KBM-7 (cell line): ENCODE measurements at regions not wholly inside any gene's neighbourhood (a gene's known extent, or its start where the extent isn't known, plus 50 kb on each side); places are given as distances from the start of the nearest gene placed in this dataset.

ENCODE experiments used
- DNase-seq: peaks from one replicate; pipeline ENCODE4 v3.0.0-alpha.2; 2015
- in situ Hi-C: fragments of 300-500 bp; cut with MboI; formaldehyde crosslinking; loops from 2 replicates; pipeline ENCODE4 v1.14.3; 2020; ENCODE audit warnings: low sequenced_read_pairs, low pct_unique_long_range_greater_than_20kb, mixed read lengths

GRCh38 chr9:107546859-107547258 lies 57.3 kb upstream of the KLF4 start:
- in situ Hi-C loops, result no loop called here
- DNase-seq, result no peak

GRCh38 chr9:107545036-107545435 lies 55.5 kb upstream of the KLF4 start:
- in situ Hi-C loops, result no loop called here
- DNase-seq, result no peak

- DNase-seq, result no peak
- in situ Hi-C loops, result no loop called here
Observed at GRCh38 chr9:107542411-107543157, 53.0 kb upstream of the KLF4 start.

- no peak for DNase-seq
- in situ Hi-C loops, result no loop called here
Observed at GRCh38 chr9:107541523-107541922, 52.0 kb upstream of the KLF4 start.

- in situ Hi-C loops, result no loop called here
- DNase-seq, result no peak
Observed at GRCh38 chr9:107540164-107540561, 50.6 kb upstream of the KLF4 start.

GRCh38 chr9:107539427-107540163 lies 50.0 kb upstream of the KLF4 start:
- in situ Hi-C loops, result no loop called here
- no peak for DNase-seq
